DOHH2 (cell line): ENCODE measurements at regions not wholly inside any gene's neighbourhood (a gene's known extent, or its start where the extent isn't known, plus 50 kb on each side); places are given as distances from the start of the nearest gene placed in this dataset.

ENCODE experiments used
- EZH2phosphoT487 ChIP-seq: fragments of 200-600 bp; sonication (generic); IDR thresholded peaks from 2 replicates; pipeline ENCODE4 v1.6.1; 2017; ENCODE audit warnings: borderline replicate concordance, mild to moderate bottlenecking, antibody characterized with exemption, low read length, moderate library complexity, mixed read lengths
- TF ChIP-seq, protein P1 (sequence below): fragments of 200-600 bp; sonication (generic); IDR thresholded peaks from one replicate; pipeline ENCODE4 v1.5.1; 2014; ENCODE audit warnings: antibody characterized with exemption, mild to moderate bottlenecking, low read depth, low read length; ENCODE audit not compliant: poor library complexity, severe bottlenecking

DNA sequence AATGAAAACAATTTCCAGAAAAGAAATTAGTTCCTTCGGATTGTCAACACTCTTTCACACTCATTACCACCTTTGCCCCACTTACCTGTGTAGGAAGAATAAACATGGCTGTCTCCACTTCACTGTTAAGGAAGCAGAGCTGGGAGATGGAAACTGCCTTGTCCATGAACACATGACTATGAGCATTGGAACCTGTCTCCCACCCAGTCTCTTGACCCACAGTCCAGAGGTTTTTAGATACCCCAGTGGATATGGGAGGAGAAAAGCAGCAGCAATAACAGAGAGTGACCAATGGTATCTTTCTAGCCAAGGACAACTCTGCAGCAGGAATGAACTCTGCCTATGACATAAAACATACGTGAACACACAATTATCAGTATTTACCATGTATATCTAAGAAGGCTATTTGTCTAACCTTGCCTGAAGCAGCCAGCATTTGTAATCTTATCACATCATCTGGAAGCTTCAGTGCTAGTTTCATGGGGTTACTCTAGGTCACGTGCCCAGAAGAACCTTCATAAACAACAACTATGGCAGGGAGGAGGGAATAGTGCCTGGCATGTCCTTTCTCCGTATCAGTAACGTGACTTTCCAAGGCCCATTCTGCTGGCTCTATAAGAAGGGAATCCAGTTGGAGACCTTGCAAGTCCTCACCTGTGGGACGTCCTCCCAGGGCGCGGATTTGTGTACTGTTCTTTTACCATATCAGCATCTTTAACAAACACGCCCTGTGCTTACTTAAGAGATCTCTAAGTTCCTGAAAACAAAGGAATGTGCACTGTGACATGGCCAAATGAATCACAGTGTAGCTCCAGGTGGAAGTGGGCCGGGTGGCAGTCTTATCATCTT, 221.8 kb upstream of the UBL3 start:
- TF ChIP-seq, protein P1, sequence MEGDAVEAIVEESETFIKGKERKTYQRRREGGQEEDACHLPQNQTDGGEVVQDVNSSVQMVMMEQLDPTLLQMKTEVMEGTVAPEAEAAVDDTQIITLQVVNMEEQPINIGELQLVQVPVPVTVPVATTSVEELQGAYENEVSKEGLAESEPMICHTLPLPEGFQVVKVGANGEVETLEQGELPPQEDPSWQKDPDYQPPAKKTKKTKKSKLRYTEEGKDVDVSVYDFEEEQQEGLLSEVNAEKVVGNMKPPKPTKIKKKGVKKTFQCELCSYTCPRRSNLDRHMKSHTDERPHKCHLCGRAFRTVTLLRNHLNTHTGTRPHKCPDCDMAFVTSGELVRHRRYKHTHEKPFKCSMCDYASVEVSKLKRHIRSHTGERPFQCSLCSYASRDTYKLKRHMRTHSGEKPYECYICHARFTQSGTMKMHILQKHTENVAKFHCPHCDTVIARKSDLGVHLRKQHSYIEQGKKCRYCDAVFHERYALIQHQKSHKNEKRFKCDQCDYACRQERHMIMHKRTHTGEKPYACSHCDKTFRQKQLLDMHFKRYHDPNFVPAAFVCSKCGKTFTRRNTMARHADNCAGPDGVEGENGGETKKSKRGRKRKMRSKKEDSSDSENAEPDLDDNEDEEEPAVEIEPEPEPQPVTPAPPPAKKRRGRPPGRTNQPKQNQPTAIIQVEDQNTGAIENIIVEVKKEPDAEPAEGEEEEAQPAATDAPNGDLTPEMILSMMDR: no peak
- no peak for TF ChIP-seq EZH2phosphoT487
